AG04450 (cell line): ENCODE measurements at regions not wholly inside any gene's neighbourhood (a gene's known extent, or its start where the extent isn't known, plus 50 kb on each side); places are given as distances from the start of the nearest gene placed in this dataset.

Experiments
- CTCF ChIA-PET: fragments of 300-600, 350-600 bp; formaldehyde crosslinking; extraction: SDS; loops from one replicate; lab custom pipeline; 2022; ENCODE audit warnings: antibody characterized with exemption, inconsistent platforms; lab: Charles Lee
- POLR2A ChIA-PET: fragments of 350-600 bp; formaldehyde crosslinking; extraction: SDS; loops from one replicate; lab custom pipeline; 2021; ENCODE audit warnings: antibody characterized with exemption, inconsistent platforms; lab: Yijun Ruan, JAX
- DNase-seq: peaks from one replicate; pipeline ENCODE4 v3.0.0-alpha.2; 2011; ENCODE audit warnings: low read depth, low spot score
- H3K27ac ChIP-seq: one replicate; pipeline ENCODE4 v1.5.1; 2012; ENCODE audit warnings: low read depth, low read length, control low read depth
- H3K27me3 ChIP-seq: one replicate; pipeline ENCODE4 v1.6.0; 2012; ENCODE audit warnings: low read length; ENCODE audit not compliant: control insufficient read depth, insufficient read depth
- H3K4me3 ChIP-seq: 2 replicates; pipeline ENCODE4 v1.5.1; 2011; ENCODE audit warnings: mild to moderate bottlenecking, low read depth, low read length, control low read depth
- H3K9me3 ChIP-seq: 2 replicates; pipeline ENCODE4 v1.5.1; 2012; ENCODE audit warnings: low read length; ENCODE audit not compliant: control insufficient read depth, insufficient read depth
- CTCF ChIP-seq: IDR thresholded peaks from 2 replicates; pipeline ENCODE4 v1.5.1; 2011; ENCODE audit warnings: low read depth, low read length, control low read depth, inconsistent platforms

- TF ChIP-seq CTCF, result no peak
- DNase-seq, result no peak
- Histone ChIP-seq H3K4me3 (no peak overlapping the region), H3K27ac (no peak overlapping the region), H3K27me3 (no peaks in the 10 kb centered on the region), H3K9me3 (no peaks in the 10 kb centered on the region)
- ChIA-PET POLR2A (no interaction called here), CTCF (no interaction called here)
Observed at GRCh38 chr2:147491506-147491905, 353.3 kb upstream of the ACVR2A start.

GRCh38 chr2:147490401-147491261, 354.2 kb upstream of the ACVR2A start:
- H3K27me3 ChIP-seq, result no peaks in the 10 kb centered on the region
- CTCF ChIA-PET, result no interaction called here

GRCh38 chr2:147488472-147488871, 356.4 kb upstream of the ACVR2A start:
- ChIA-PET POLR2A (no interaction called here), CTCF (no interaction called here)
- no peak for DNase-seq
- Histone ChIP-seq H3K4me3 (no peak overlapping the region), H3K27ac (no peak overlapping the region), H3K9me3 (no peaks in the 10 kb centered on the region), H3K27me3 (no peaks in the 10 kb centered on the region)
- no peak for TF ChIP-seq CTCF

More at GRCh38 chr2:147490401-147491261, 354.2 kb upstream of the ACVR2A start:
- no peak overlapping the region for H3K27ac ChIP-seq
- POLR2A ChIA-PET, result no interaction called here
- H3K4me3 ChIP-seq, result no peak overlapping the region
- H3K9me3 ChIP-seq, result no peaks in the 10 kb centered on the region
- TF ChIP-seq CTCF, result no peak
- no peak for DNase-seq

GRCh38 chr2:147487978-147488289, 356.9 kb upstream of the ACVR2A start:
- ChIA-PET CTCF (no interaction called here), POLR2A (no interaction called here)
- DNase-seq, result no peak
- Histone ChIP-seq H3K27ac (no peak overlapping the region), H3K9me3 (no peaks in the 10 kb centered on the region), H3K27me3 (no peaks in the 10 kb centered on the region), H3K4me3 (no peak overlapping the region)
- no peak for TF ChIP-seq CTCF

- DNase-seq, result no peak
- Histone ChIP-seq H3K27ac (no peak overlapping the region), H3K4me3 (no peak overlapping the region), H3K27me3 (no peaks in the 10 kb centered on the region), H3K9me3 (no peaks in the 10 kb centered on the region)
- ChIA-PET POLR2A (no interaction called here), CTCF (no interaction called here)
- TF ChIP-seq CTCF, result no peak
Observed at GRCh38 chr2:147487286-147487977, 357.4 kb upstream of the ACVR2A start.
